RWPE2 (cell line): ENCODE measurements at regions not wholly inside any gene's neighbourhood (a gene's known extent, or its start where the extent isn't known, plus 50 kb on each side); places are given as distances from the start of the nearest gene placed in this dataset.

ENCODE experiments used
- ATAC-seq: fragments of 200-7000 bp; cut with Tn5 transposase; 3 replicates; pipeline ENCODE4 v1.9.1; 2021; ENCODE audit warnings: low read depth
- DNase-seq: peaks from one replicate; pipeline ENCODE4 v3.0.0-alpha.2; 2020; ENCODE audit warnings: low spot score
- H3K27ac ChIP-seq: fragments of 450-650 bp; 2 replicates; pipeline ENCODE4 v1.5.1; 2017; ENCODE audit warnings: mild to moderate bottlenecking; ENCODE audit not compliant: poor library complexity, severe bottlenecking
- H3K27me3 ChIP-seq: fragments of 250-450 bp; sonication (Bioruptor Pico); 2 replicates; pipeline ENCODE4 v1.5.1; 2021; ENCODE audit warnings: mild to moderate bottlenecking, moderate library complexity; ENCODE audit not compliant: insufficient read depth, poor library complexity, severe bottlenecking
- H3K36me3 ChIP-seq: fragments of 250-450 bp; sonication (Bioruptor Pico); 2 replicates; pipeline ENCODE4 v1.5.1; 2020; ENCODE audit warnings: low read depth, mild to moderate bottlenecking, moderate library complexity
- H3K4me1 ChIP-seq: fragments of 250-450 bp; sonication (Bioruptor Pico); 2 replicates; pipeline ENCODE4 v1.5.1; 2021; ENCODE audit warnings: mild to moderate bottlenecking, moderate library complexity; ENCODE audit not compliant: insufficient read depth, poor library complexity, severe bottlenecking
- H3K4me3 ChIP-seq: fragments of 250-450 bp; sonication (Bioruptor Pico); 2 replicates; pipeline ENCODE4 v1.5.1; 2021; ENCODE audit warnings: mild to moderate bottlenecking, moderate library complexity; ENCODE audit not compliant: severe bottlenecking
- H3K9me3 ChIP-seq: fragments of 250-450 bp; sonication (Bioruptor Pico); 2 replicates; pipeline ENCODE4 v1.5.1; 2021; ENCODE audit warnings: mild to moderate bottlenecking, moderate library complexity; ENCODE audit not compliant: severe bottlenecking
- CTCF ChIP-seq: fragments of 450-650 bp; IDR thresholded peaks from one replicate; pipeline ENCODE4 v1.5.1; 2017; ENCODE audit warnings: mild to moderate bottlenecking, moderate library complexity; ENCODE audit not compliant: poor library complexity, severe bottlenecking

- peak; percentile 38; the same call in 1 of the 3 replicates for ATAC-seq
- Histone ChIP-seq H3K27me3 (no peaks in the 10 kb centered on the region), H3K4me1 (no peaks in the 10 kb centered on the region), H3K9me3 (no peaks in the 10 kb centered on the region), H3K4me3 (no peak overlapping the region), H3K36me3 (no peaks in the 10 kb centered on the region), H3K27ac (no peak overlapping the region)
- DNase-seq: no peak
- no peak for TF ChIP-seq CTCF
These were observed 544.0 kb downstream of the GALC start for GRCh38 chr14:87449016-87449415.

- no peaks in the 10 kb centered on the region for H3K36me3 ChIP-seq
- H3K27me3 ChIP-seq: no peaks in the 10 kb centered on the region
- no peaks in the 10 kb centered on the region for H3K9me3 ChIP-seq
- H3K27ac ChIP-seq: no peak overlapping the region
- ATAC-seq: peak; percentile 42; the same call in 1 of the 3 replicates
- no peak for TF ChIP-seq CTCF
- no peak for DNase-seq
- no peak overlapping the region for H3K4me3 ChIP-seq
- no peaks in the 10 kb centered on the region for H3K4me1 ChIP-seq
These were observed 549.2 kb downstream of the GALC start for GRCh38 chr14:87443787-87444186.

GRCh38 chr14:87443039-87443438 is 549.9 kb downstream of the GALC start:
- no peaks in the 10 kb centered on the region for H3K36me3 ChIP-seq
- H3K4me1 ChIP-seq: no peaks in the 10 kb centered on the region
- no peak overlapping the region for H3K27ac ChIP-seq
- H3K9me3 ChIP-seq: no peaks in the 10 kb centered on the region
- no peak for DNase-seq
- no peak for ATAC-seq
- no peak for TF ChIP-seq CTCF
- no peaks in the 10 kb centered on the region for H3K27me3 ChIP-seq
- H3K4me3 ChIP-seq: no peak overlapping the region

GRCh38 chr14:87437158-87437557 is 555.8 kb downstream of the GALC start:
- Histone ChIP-seq H3K27me3 (no peaks in the 10 kb centered on the region), H3K4me3 (no peak overlapping the region), H3K9me3 (no peaks in the 10 kb centered on the region), H3K36me3 (no peaks in the 10 kb centered on the region), H3K27ac (no peak overlapping the region), H3K4me1 (peaks cover 12% of the 10 kb centered on the region)
- DNase-seq: no peak
- ATAC-seq: no peak
- no peak for TF ChIP-seq CTCF

- TF ChIP-seq CTCF: no peak
- H3K27me3 ChIP-seq: no peaks in the 10 kb centered on the region
- no peaks in the 10 kb centered on the region for H3K9me3 ChIP-seq
- no peak overlapping the region for H3K27ac ChIP-seq
- no peaks in the 10 kb centered on the region for H3K36me3 ChIP-seq
- no peak overlapping the region for H3K4me3 ChIP-seq
- peaks cover 24% of the 10 kb centered on the region for H3K4me1 ChIP-seq
- ATAC-seq: no peak
- DNase-seq: no peak
These were observed 558.3 kb downstream of the GALC start for GRCh38 chr14:87434680-87435079.
